ENCODE measurements at regions not wholly inside any gene's neighbourhood (a gene's known extent, or its start where the extent isn't known, plus 50 kb on each side); places are given as distances from the start of the nearest gene placed in this dataset.

- TF ChIP-seq CTCF (IDR thresholded peaks at IDR 0.05) (no peak), EP300 (IDR thresholded peaks at IDR 0.05) (no peak), POLR2A (IDR thresholded peaks at IDR 0.05) (no peak)
- DNase-seq (ENCODE audit: low spot score in 2 of 2): no peak
- H3K4me3 ChIP-seq: no peak overlapping the region
- peaks cover 0 to 14% (median 0%) of the 10 kb centered on the region in 4 donors for H3K4me1 ChIP-seq
- no peaks in the 10 kb centered on the region for H3K27me3 ChIP-seq
- H3K27ac ChIP-seq: no peak overlapping the region
- no peaks in the 10 kb centered on the region for H3K36me3 ChIP-seq
- 70 to 78% methylated on average over 8 of the region's 8 CpGs for WGBS, 2 donors
- no peaks in the 10 kb centered on the region for H3K9me3 ChIP-seq
These were observed 265.1 kb upstream of the SIX2 start for GRCh38 chr2:45274250-45274926.

- Histone ChIP-seq H3K4me3 (no peak overlapping the region), H3K36me3 (no peaks in the 10 kb centered on the region), H3K9me3 (no peaks in the 10 kb centered on the region), H3K4me1 (peaks cover 0 to 14% (median 0%) of the 10 kb centered on the region in 4 donors), H3K27ac (no peak overlapping the region), H3K27me3 (no peaks in the 10 kb centered on the region)
- WGBS, 2 donors: 69 to 76% methylated on average over 3 of the region's 3 CpGs
- TF ChIP-seq EP300 (IDR thresholded peaks at IDR 0.05) (no peak), POLR2A (IDR thresholded peaks at IDR 0.05) (no peak), CTCF (IDR thresholded peaks at IDR 0.05) (no peak)
- DNase-seq (ENCODE audit: low spot score in 2 of 2): no peak
These were observed 264.4 kb upstream of the SIX2 start for GRCh38 chr2:45273412-45274249.

- Histone ChIP-seq H3K4me3 (no peak overlapping the region), H3K36me3 (no peaks in the 10 kb centered on the region), H3K27ac (no peak overlapping the region), H3K27me3 (no peaks in the 10 kb centered on the region), H3K4me1 (peaks cover 0 to 14% (median 0%) of the 10 kb centered on the region in 4 donors), H3K9me3 (no peaks in the 10 kb centered on the region)
- 60 to 66% methylated on average over 2 of the region's 2 CpGs for WGBS, 2 donors
- DNase-seq (ENCODE audit: low spot score in 2 of 2): no peak
- no peak for TF ChIP-seq EP300 (IDR thresholded peaks at IDR 0.05)
- no peak for TF ChIP-seq POLR2A (IDR thresholded peaks at IDR 0.05)
- TF ChIP-seq CTCF (IDR thresholded peaks at IDR 0.05): no peak
These were observed 263.5 kb upstream of the SIX2 start for GRCh38 chr2:45272549-45273265.

- no peak overlapping the region for H3K4me3 ChIP-seq
- no peak for TF ChIP-seq CTCF (IDR thresholded peaks at IDR 0.05)
- no peak for TF ChIP-seq EP300 (IDR thresholded peaks at IDR 0.05)
- no peak for TF ChIP-seq POLR2A (IDR thresholded peaks at IDR 0.05)
- H3K9me3 ChIP-seq: no peaks in the 10 kb centered on the region
- 91 to 96% methylated on average over 7 of the region's 7 CpGs for WGBS, 2 donors
- no peaks in the 10 kb centered on the region for H3K36me3 ChIP-seq
- H3K4me1 ChIP-seq: peaks cover 0 to 9% (median 0%) of the 10 kb centered on the region in 4 donors
- no peak overlapping the region for H3K27ac ChIP-seq
- H3K27me3 ChIP-seq: no peaks in the 10 kb centered on the region
- DNase-seq (ENCODE audit: low spot score in 2 of 2): no peak
These were observed 260.0 kb upstream of the SIX2 start for GRCh38 chr2:45269149-45269793.

Data from tibial nerve (tissue), 4 donors.